Activated naive CD4-positive, alpha-beta T cell treated with anti-CD3 and anti-CD28 coated beads, Interleukin-2, amount 50 U/mL, for 72 hours (primary cell): ENCODE measurements at regions not wholly inside any gene's neighbourhood (a gene's known extent, or its start where the extent isn't known, plus 50 kb on each side); places are given as distances from the start of the nearest gene placed in this dataset.

Experiments used
- ATAC-seq, 2 donors: fragments of 150-1000 bp; cut with Tn5 transposase; 2 replicates each; pipeline ENCODE4 v1.10.0; 2021; ENCODE audit warnings: mild to moderate bottlenecking in 2 of 2, moderate library complexity in 2 of 2
- DNase-seq, 2 donors: peaks; one replicate each; pipeline ENCODE4 v3.0.0; 2021 to 2022; ENCODE audit warnings: low spot score in 2 of 2
- H3K27ac Mint-ChIP-seq, 2 donors: one replicate each; pipeline ENCODE4 v1.8.0; 2022; ENCODE audit warnings: mild to moderate bottlenecking in 2 of 2, mixed read lengths in 2 of 2
- H3K36me3 Mint-ChIP-seq, 2 donors: one replicate each; pipeline ENCODE4 v1.8.0; 2022; ENCODE audit warnings: mixed read lengths in 2 of 2
- H3K9me3 Mint-ChIP-seq, 2 donors: one replicate each; pipeline ENCODE4 v1.8.0; 2022; ENCODE audit warnings: mixed read lengths in 2 of 2

- Mint-ChIP-seq H3K9me3 (peaks cover 0 to 7% of the 10 kb centered on the region in 2 donors), H3K36me3 (no peaks in the 10 kb centered on the region), H3K27ac (no peak overlapping the region)
- DNase-seq (no peak), ATAC-seq (no peak)
Observed at GRCh38 chr16:73142053-73142854, 94.3 kb upstream of the ZFHX3 start.

GRCh38 chr16:73140929-73141328, 93.0 kb upstream of the ZFHX3 start:
- no peak overlapping the region for H3K27ac Mint-ChIP-seq
- no peak for ATAC-seq

DNA sequence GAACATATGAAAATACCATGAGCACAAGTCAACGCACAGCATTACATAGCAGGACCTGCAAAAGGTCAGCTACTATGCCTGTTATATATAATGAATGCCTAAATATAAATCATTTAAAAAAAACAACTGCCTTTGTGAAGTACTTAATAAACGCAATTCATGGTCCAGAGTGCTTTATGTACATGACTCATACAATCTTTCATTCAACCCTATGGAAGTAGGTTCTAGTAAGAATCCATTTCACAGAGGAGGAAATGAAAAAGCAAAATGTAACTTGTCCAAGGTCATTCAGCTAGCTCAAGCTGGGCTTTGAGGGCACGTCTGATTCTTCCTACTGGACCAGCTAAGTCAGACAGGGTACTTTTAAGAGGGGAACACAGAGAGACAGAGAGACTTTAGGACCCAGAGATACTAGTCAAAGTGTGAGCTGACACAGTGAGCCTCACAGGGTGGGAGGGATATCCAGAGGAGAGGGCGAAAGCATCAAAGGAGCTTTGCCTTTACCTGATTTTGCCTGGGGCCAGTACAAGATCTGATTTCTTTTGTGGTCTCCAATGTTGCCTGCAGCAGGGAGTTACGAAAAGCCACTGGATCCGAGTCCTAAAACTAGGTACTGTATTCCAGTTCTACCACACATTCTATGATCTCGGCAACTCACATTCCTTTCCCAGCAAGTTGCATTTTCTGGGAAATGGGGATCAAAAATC, 83.4 kb upstream of the ZFHX3 start:
- Mint-ChIP-seq H3K27ac (peak overlapping the region in 1 of 2 donors; percentile 45), H3K9me3 (peaks cover 0 to 5% of the 10 kb centered on the region in 2 donors), H3K36me3 (no peaks in the 10 kb centered on the region)
- DNase-seq: no peak
- no peak for ATAC-seq

More at GRCh38 chr16:73140929-73141328, 93.0 kb upstream of the ZFHX3 start:
- H3K36me3 Mint-ChIP-seq: no peaks in the 10 kb centered on the region
- DNase-seq: no peak
- H3K9me3 Mint-ChIP-seq: peaks cover 0 to 5% of the 10 kb centered on the region in 2 donors

- DNase-seq (no peak), ATAC-seq (no peak)
- Mint-ChIP-seq H3K36me3 (peaks cover 0 to 1% of the 10 kb centered on the region in 2 donors), H3K27ac (no peak overlapping the region), H3K9me3 (peaks cover 0 to 10% of the 10 kb centered on the region in 2 donors)
Observed at GRCh38 chr16:73129455-73129854, 81.5 kb upstream of the ZFHX3 start.

- no peak overlapping the region for H3K27ac Mint-ChIP-seq
- peaks cover 0 to 13% of the 10 kb centered on the region in 2 donors for H3K9me3 Mint-ChIP-seq
- no peak for DNase-seq
- no peak for ATAC-seq
- H3K36me3 Mint-ChIP-seq: peaks cover 0 to 4% of the 10 kb centered on the region in 2 donors
Observed at GRCh38 chr16:73126525-73126853, 78.6 kb upstream of the ZFHX3 start.

DNA sequence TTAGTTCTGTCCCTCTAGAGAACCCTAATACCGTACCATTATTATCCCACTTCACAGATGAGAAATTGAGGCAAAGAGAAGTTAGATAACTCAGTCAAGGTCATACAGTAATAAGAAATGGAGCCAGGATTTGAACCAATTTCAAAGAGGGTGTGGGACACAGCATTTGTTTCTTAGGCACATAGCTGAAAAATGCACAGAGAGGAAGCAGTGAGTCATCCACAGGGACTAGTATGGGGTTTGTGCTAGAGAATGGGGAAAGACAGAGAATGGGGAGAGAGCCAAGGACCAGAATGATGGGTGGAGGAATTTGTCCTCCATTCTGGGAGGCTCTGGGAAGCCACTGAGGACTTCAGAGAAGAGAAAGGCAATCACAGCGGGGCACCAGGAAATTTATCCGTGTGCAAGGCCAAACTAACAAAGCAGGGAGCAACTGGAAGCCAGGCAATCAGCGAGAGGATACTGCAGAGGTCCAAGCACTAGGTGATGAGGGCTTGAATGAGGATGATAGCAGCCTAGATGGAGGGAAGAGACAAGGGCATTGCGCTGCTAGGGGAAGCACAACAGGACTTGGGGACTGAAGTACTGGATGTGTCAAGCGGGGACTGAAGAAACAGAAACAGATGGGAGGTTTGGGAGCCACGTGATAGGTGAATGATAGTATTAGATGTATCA, 78.1 kb upstream of the ZFHX3 start:
- ATAC-seq: no peak
- peaks cover 0 to 4% of the 10 kb centered on the region in 2 donors for H3K36me3 Mint-ChIP-seq

DNA sequence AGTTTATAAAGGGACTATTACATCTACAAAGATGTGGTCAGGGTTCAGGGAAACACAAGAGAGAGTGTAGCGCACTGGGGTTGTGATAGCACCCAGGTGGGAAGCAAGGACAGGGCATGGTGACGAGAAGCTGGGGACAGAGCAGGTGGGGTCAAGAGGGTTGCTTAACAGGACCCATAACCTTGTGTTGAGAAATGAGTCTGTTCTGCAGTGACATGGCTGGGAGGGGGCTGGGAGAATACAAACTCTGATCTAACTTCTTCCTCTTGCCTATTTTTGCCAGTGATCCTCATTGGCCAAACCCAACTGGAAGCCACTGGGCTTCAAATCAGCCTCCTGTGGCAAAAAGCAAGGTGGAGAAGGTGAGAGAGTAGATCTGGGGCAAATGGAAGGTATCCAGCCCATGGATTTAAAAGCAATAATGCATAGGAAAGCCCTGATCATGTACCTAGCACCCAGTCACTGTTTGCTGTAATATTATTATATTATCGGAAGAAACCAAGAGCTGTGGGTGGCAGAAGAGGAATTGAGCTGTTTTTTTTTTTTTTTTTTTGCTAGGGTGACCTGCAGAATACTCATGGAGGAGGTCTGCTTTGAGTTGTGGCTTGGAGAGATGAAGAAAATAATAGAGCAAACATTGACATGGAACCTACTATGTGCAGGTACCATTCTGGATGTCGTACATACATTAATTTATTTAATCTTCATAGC, 76.9 kb upstream of the ZFHX3 start:
- no peak for DNase-seq
- Mint-ChIP-seq H3K36me3 (peaks cover 0 to 4% of the 10 kb centered on the region in 2 donors), H3K27ac (no peak overlapping the region), H3K9me3 (peaks cover 5 to 17% of the 10 kb centered on the region in 2 donors)
- ATAC-seq: no peak

More for the DNA sequence above, 78.1 kb upstream of the ZFHX3 start:
- no peak for DNase-seq
- peaks cover 0 to 13% of the 10 kb centered on the region in 2 donors for H3K9me3 Mint-ChIP-seq
- no peak overlapping the region for H3K27ac Mint-ChIP-seq

DNA sequence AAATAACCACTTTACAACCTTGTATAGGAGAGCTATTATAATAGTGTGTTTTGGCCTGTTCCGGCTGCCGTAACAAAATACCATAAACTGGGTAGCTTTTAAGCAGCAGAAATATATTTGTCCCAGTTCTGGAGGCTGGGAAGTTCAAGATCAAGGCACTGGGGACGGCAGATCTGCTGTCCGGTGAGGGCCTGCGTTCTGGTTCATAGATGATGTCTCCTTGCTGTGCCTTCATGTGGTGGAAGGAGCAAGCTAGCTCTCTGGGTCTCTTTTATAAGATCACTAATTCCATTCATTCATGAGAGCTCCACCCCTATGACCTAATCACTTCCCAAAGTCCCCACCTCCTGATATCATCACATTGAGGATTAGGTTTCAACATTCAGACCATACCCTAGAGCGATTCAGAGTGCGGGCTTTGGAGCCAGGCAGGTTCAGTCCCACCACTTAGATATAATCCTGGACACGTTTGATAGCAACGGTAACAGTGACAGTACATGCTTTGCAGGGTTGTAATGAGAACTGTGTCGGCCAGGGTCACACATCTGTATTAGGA, 76.2 kb upstream of the ZFHX3 start:
- no peak overlapping the region for H3K27ac Mint-ChIP-seq
- H3K9me3 Mint-ChIP-seq: peaks cover 5 to 17% of the 10 kb centered on the region in 2 donors
- no peak for DNase-seq
- ATAC-seq: no peak
- H3K36me3 Mint-ChIP-seq: peaks cover 0 to 4% of the 10 kb centered on the region in 2 donors

DNA sequence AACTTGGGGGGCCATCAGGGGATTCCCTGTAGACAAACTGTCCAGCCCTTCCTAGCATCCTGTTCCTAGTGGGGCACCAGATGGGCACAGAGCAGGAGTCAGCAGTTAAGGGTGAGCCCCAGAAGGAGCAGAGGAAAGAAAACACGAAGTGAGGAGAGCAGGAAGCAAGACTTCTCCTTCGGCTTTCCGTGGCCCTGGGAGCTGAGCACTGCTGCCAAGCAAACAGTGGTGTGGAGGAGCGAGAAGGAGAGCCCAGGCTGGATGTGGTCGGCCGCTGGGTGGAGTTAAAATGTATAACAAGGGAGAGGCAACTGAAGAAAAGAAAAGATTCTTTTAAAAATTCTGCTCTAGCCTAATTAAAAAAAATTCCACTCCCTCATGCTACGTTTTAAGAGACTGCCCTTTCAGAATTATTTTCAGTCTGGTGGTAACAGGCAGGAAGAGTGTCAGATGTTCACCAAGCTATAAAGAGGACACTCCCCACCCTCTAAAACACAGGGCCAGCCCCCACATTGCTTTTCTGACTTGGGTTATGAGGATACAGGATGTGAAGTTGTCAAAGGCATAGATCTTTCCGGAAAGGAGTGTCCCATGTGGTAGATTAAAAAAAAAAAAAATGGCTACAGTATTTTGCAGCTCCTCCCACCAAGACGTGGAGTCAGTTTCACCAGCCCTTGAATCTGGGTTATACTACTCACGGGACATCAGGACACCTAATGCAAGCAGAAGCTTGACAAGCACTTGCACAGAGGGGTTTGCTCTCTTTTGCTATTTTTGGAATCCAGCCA, 74.9 kb upstream of the ZFHX3 start:
- H3K9me3 Mint-ChIP-seq: peaks cover 5 to 22% of the 10 kb centered on the region in 2 donors
- peaks cover 0 to 4% of the 10 kb centered on the region in 2 donors for H3K36me3 Mint-ChIP-seq
- DNase-seq: no peak
- ATAC-seq: peak; percentile 37 to 51
- peak overlapping the region in 1 of 2 donors; percentile 79 for H3K27ac Mint-ChIP-seq

DNA sequence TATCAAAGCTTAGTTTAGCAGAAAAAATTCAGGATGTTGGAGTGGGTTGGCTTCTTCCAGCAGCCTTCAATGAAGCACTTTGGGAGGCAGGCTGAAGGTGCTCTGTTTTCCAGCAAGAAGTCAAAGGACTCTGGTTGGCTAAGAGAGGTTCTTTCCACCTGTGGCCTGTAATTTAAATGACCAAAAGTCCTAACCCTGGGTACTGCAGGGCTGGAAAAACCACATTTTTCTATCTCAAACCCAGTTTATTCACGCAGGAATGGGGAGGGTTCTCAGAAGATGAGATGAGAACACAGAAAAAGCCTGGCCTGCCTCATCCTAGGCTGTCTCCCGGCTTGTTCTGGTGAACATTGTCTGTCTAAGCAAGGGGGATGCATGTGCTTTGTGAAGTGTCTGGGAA, 68.6 kb upstream of the ZFHX3 start:
- no peak overlapping the region for H3K27ac Mint-ChIP-seq
- ATAC-seq (no peak), DNase-seq (no peak)
- no peaks in the 10 kb centered on the region for H3K36me3 Mint-ChIP-seq
- H3K9me3 Mint-ChIP-seq: peaks cover 9 to 11% of the 10 kb centered on the region in 2 donors

- no peak overlapping the region for H3K27ac Mint-ChIP-seq
- no peak for ATAC-seq
- peaks cover under 1 to 7% of the 10 kb centered on the region in 2 donors for H3K9me3 Mint-ChIP-seq
- DNase-seq: no peak
- no peaks in the 10 kb centered on the region for H3K36me3 Mint-ChIP-seq
Observed at GRCh38 chr16:73113336-73113735, 65.4 kb upstream of the ZFHX3 start.

DNA sequence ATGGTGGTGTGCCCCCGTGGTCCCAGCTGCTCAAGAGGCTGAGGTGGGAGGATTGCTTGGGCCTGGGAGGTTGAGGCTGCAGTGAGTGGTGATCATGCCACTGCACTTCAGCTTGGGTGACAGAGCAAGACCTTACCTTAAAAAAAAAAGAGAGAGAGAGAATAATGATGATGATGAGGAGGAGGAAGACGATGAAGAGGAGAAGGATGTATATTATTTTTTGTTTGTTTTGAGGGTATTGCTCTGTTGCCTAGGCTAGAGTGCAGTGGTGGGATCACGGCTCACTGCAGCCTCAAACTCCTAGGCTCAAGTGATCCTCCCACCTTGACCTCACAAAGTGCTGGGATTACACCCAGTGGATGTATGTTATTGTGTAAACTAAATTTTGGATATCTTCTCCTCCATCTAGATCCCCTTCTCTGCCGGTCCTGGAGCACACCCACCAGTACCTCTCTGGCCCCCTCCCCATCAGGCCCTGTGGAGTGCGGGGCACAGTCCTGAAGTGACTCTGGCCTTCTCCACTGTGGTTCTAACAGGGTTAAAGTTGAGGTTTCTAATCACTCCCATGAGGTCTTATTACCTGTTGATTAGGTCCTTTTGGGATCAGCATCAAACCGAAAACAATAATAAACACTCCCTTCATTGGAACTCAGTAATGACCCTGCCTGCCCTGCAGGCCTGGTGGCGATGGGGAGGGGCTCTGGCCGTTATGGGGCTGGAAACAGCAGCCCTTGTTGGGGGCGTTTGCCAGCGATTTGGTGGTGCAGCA, 60.5 kb upstream of the ZFHX3 start:
- no peak for DNase-seq
- Mint-ChIP-seq H3K9me3 (peaks cover 0 to 3% of the 10 kb centered on the region in 2 donors), H3K27ac (no peak overlapping the region), H3K36me3 (no peaks in the 10 kb centered on the region)
- ATAC-seq: no peak

DNA sequence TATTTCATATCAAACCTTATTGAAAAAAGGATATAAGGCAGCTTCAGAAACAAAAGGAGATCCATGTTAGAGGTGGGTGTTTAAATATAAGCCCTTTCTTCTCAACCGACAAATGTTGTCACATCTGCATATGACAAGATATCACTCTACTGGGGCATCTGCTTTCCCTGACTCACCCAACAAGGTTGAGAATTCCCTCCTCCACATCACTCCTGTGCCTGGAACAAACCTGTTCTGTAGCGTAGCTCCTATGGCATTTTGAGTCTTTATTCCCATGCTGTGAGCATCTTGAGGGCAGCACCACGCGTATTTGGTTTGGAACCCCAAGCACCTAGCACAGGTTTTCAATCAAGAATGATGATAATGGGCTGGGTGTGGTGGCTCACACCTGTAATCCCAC, 59.4 kb upstream of the ZFHX3 start:
- no peaks in the 10 kb centered on the region for H3K36me3 Mint-ChIP-seq
- H3K9me3 Mint-ChIP-seq: peaks cover 0 to 3% of the 10 kb centered on the region in 2 donors
- ATAC-seq (no peak), DNase-seq (no peak)
- H3K27ac Mint-ChIP-seq: no peak overlapping the region

DNA sequence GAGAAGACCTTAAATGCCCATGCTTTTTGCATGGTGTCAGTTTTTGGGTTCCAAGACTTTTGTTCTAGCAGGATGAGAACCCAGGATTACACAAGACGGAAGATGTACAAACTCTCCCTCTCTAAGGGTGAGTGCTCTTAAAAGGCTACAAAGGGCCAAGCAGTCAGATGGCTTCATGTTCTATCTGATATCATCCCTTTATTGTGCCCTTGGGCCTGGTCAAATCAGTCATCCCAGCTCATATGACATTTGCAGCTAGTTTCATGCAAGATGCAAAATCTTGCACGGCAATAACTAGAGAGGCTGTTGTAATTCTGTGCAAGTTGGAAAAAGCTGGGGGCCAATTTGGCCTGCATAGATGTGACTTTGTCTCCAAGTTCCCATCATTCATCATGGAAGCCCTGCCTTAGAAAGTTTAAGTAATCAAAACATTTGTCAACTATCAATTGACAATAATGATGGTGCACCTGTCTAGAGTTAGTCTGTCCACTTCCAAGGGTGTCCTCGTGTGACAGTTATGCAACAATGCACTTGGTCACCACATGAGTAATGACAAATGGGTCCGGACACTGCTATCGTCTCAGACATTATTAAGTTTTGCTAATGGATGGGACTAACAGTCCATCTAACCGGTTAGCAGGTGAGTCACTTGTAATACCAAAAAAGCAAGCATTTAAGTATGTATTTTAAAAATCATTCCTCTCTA, 58.6 kb upstream of the ZFHX3 start:
- Mint-ChIP-seq H3K36me3 (no peaks in the 10 kb centered on the region), H3K9me3 (no peaks in the 10 kb centered on the region), H3K27ac (no peak overlapping the region)
- DNase-seq (no peak), ATAC-seq (no peak)

DNA sequence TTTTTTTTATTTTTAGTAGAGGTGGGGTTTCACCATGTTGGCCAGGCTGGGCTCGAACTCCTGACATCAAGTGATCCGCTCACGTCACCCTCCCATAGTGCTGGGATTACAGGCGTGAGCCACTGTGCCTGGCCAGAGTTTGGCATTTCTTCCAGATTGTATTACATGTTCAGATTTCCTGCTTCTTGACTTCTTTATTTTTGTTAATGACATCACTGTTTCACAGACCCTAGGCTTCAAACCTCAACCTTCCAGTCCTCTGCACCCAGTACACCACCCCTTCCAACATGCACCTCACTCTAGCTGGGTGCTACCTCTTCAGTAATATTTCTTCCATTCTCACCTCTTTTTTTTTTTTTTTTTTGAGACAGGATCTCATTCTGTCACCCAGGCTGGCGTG, 53.6 kb upstream of the ZFHX3 start:
- H3K9me3 Mint-ChIP-seq: no peaks in the 10 kb centered on the region
- no peak for ATAC-seq
- no peak overlapping the region for H3K27ac Mint-ChIP-seq
- DNase-seq: no peak
- H3K36me3 Mint-ChIP-seq: no peaks in the 10 kb centered on the region
